GM21360 (cell line): ENCODE measurements at regions not wholly inside any gene's neighbourhood (a gene's known extent, or its start where the extent isn't known, plus 50 kb on each side); places are given as distances from the start of the nearest gene placed in this dataset.

Experiments
- ATAC-seq: cut with Tn5 transposase; IDR thresholded peaks from one replicate; pipeline ENCODE4 v1.9.1; 2021; ENCODE audit warnings: mild to moderate bottlenecking, moderate library complexity; ENCODE audit not compliant: unreplicated experiment

DNA sequence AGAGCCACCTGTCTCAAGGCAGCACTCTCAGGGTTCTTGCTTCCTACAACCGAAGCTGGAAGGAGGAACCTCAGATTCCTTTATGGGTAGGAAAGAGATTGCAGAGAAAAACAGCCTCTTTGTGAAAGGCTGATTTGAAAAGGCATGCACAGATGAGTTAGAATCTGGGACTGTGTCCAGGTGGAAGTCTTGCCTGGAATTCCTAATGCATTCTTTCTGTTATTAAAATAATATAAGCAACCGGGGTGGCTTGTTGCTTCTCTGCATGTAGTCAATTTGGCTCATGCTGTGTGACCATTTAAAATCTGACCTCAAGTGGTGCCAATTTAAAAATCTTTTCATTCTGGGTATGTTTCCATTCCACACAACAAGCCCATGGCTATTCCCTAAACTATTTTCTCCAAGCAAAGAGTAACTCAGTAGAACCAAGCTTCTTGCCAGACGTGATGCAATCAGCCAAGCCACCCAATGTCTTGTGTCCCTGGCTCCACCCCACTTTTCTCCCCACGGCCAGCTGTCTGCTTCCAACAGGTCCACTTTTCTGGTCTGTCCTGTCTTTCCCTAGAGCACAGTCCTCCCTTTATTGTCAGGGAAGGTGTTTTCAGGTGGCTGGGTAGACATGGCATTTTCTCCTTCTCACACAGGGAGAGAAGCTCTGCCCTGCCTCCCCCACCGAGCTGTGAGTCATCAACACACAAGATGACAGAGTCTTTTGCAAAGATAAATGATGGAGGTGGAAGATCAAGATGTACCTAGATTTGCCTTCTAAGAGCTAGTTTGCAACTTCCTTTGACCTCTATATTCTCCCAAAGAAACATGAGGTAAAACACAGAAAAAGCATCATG lies 394.3 kb downstream of the FOXO1 start:
- ATAC-seq, result no peak

DNA sequence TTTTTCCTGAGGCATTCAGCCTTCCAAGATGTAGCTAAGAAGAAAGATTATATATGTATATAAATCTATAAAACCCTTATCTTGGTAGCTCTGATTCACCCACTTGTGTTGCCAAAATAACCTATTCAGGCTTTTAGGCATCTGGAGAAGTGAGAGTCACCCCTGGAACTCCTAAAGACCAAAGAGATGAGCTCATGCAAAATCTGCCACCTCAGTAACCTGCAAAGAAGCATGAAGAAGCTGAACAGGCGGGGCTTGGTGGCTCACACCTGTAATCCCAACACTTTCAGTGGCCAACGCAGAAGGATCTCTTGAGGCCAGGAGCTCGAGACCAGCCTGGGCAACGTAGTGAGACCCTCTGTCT lies 393.7 kb downstream of the FOXO1 start:
- ATAC-seq, result no peak

DNA sequence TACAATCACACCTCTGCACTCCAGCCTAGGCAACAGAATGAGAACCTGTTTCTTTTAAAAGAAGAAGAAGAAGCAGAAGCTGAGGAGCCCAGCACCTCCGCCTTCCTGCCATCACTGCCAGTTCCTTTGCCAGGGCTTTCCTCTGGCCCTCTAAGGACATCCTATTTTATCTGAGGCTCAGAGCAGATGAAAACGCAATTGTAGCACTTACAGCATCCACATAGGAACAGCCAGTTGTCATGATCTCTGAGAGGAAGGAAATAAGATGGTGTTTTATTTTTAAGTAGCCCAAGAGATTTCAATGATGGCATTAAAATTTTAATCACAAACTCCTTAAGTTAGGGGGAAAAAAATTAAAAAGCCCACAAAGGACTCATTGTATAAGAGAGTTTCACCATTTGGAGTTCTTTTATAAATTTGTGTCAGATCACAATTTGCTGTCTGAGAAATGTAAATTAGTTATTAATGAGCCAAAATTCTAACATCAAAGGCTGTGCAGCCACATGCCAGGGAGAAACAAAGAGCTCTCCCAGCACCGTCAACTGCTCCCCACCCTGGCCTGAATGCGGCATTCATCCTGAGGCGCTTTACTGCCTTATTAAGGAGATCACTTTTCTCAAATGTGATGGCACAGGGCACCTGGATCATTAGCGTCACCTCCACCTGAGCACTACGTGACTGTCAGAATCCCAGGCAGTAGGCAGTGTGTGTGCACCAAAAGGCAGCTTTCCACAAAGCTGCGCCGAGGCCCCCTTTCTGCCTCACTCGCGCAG lies 393.0 kb downstream of the FOXO1 start:
- no peak for ATAC-seq

DNA sequence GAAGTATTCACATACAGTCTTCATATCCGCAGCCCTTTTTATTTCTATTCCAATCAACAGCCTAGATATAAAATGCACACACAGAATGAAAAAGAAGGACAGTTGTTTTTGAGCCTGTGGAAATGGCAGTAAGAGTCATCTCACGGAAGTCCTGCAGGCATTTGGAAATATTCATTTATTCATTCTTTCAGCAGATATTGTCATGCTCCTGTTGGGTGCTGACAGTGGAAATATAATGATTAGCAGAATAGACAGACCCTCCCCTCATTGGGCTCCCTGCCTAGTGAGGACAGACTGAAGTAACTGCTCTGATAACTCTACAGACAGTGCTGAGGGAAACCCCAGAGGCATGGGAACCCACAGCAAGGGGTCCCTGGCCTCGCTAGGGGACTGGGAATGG lies 392.3 kb downstream of the FOXO1 start:
- no peak for ATAC-seq

DNA sequence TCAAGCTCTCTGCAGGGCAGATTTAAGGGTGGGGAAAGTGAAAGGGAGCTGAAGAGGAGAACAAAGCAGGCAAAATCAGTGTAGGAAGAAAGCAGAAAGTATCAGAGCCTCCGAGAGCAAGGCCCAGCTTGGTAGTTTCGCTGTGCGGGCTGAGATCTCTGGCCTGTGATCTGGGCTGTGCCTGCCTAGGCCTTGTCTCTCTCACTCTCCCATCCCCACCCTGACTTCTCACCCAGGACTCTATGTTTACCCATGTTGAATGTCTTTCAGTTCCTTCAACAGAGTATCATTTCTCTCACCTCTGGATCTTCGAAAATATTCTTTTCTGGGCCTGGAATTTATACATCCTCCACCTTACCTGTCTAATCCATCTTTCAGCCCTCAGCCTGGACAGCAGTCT lies 391.3 kb downstream of the FOXO1 start:
- no peak for ATAC-seq

DNA sequence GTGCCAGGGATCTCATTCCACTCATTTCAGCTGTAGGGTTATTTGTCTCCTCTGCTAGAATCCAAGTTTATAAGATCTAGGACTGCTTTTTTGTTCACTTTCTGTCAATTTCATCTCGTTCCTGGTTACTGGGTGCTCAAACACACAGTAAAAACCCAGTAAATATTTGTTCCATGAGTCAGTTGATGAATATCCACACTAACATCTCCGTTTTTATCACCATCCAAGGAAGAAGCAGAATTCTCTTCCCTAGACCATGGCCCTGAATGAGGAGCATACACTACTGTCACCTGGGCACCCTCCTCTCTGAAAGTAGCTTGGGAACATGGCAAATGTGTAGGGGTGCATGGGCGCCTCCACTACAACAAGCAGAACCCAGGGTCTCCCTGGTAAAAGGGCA lies 390.8 kb downstream of the FOXO1 start:
- no peak for ATAC-seq

DNA sequence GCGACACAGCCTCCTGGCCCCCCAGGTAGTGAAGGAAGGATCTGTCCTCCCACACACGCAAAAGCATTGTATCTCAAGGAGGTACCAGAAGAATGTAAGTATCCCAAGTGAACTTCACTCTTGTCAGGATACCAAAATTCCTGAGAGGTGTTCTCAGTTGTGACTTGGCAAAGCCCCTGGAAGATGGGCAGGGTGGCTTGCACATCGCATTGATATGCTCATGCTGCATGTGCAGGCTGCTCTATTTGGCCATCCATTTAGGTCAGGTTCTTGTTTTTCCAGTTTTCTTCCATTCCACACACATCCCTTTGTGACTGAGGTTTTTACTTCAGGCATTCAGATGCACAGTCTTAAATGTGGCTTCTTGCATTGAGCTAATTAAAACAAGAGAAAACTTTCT lies 382.8 kb downstream of the FOXO1 start:
- ATAC-seq, result no peak

DNA sequence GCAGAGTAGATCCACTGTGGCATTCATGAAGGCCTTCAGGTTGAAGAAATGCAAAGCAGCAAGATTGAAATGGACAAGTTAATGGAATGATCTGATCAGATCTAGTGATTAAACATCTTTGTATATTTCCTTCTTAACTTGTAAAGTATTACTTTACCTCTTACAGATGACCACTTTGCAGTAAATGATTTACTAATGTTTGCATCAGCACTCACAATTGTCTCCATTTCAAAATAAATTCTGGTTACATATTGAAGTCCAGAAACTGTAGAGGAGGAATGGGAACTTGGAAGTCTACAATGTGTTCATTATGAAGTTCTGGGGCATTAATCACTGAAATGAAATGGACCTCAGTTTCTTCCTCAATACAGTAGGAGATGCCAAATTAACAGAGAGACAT lies 380.8 kb downstream of the FOXO1 start:
- ATAC-seq, result no peak

DNA sequence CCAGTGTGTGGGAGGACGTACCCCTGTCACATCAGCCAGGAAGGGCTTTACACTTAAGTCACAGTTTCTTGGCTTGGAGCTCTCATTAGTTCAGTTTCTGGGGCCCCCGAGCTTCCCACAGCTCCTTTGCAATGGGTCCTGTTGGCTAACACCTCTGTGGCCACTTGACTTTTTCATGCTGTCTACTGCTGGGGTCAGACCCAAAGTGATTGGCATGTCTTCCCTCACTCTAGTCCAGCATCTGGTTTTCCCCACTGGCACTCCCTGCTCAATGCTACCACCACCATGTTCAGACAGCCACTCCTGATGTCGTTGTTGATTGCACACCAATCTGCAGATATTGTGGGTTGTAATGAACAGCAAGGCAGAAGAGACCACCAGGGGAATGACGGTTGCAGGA lies 379.0 kb downstream of the FOXO1 start:
- ATAC-seq, result no peak

DNA sequence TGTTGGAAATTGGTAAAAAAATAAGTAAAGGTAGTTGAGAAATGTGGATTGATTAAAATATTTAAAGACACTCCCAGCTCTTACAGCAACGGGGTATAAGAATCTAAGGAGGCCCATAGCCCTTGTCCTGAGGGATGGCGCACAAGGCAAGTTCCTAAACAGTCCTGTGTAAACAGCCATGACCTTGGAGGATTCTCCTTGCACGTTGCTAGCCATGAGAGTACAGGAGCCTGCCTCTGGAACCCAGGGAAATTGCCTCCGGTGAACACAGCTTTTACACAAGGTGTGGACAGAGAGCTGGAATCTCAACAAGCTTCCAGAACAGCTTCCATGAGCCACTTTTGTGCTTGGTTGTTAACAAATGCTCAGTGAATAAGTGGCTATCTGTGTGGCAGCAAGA lies 378.2 kb downstream of the FOXO1 start:
- ATAC-seq, result no peak

DNA sequence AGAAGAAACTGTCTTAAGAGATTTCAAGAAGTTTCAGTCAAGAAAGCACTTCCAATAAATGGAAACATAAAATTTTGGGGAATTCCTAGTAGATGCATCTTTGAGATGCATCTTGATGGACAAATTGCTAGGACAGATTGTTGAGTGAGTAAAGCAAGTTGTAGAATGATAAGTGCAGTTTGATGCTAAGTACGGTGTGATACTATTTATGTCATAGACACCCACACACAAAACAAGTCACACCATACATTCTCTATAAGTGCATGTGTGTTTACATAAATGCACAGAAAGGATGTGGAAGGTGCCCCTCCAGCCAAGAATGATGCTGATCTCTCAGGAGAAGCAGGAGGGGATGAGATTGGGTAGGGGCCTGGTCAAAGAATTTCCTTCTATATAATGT lies 375.7 kb downstream of the FOXO1 start:
- no peak for ATAC-seq

DNA sequence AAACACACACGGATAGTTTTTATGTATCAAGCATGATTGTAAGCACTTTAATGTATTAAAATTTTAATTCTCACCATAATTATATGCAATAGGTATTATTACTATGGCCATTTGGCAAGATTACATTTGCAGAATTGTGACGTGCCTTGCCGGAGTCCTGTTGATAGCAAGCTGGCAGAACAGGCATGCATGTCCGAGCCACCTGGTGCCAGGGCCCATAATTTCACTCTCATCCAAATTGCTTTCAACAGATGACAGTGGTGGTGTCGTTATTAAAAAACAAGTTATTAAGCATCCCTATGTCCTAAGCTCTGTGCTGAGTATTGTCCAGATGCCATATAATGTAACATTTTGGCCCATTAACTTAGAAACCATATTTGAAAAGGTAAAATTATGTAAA lies 374.3 kb downstream of the FOXO1 start:
- ATAC-seq, result no peak

DNA sequence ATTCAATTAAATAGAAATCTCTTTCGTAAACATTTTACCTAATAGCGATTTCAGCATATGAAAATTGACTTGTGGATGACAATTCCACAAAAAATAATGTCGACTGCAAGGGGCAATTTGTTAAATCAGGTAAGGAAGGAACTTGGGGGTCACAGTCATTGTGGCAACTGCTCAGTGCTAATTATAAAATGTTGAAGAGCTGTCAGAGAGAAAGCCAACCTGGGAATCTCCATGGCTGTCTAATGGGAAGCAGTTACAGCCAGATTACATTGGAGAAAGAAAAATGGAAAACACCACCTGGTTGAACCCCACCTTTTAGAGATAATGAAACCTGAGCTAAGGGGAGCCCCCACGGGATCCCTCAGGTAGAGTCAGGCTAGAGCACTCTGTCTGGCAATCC lies 373.9 kb downstream of the FOXO1 start:
- no peak for ATAC-seq

DNA sequence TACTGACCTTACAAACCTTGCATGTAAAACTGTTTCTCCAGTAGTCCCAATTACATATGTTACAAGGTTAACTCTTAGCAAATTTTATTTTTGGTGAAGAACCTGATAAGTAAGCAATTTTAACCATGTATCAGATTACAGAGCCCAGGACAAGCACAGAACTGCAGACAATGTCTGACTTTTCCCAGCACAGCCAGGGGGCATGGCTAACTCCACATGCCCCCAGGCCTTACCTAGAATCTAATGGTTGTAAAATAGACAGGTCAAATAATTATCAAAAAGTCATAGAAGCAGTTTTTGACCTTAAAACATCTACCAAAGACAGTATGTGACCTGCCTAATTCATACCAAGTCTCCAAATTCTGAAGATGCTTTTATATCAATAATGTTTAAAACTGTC lies 364.1 kb downstream of the FOXO1 start:
- no peak for ATAC-seq

DNA sequence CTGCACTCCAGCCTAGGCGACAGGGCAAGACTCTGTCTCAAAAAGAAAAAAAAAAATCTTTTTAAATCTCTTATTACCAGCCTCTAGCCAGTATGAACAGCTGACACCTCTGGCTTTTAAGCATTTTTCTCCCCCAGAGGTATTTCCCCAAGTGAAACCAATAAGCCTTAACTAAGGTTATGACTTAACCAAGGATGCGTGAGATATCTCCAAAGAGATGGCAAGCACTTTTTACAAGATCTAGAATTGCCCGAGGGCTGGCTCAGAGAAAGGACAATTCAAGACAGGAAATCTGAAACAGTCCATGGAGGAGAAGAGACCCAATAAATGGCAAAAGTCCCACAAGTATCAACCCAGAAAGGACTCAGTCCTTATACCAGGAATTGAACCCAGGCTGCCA lies 362.1 kb downstream of the FOXO1 start:
- ATAC-seq, result no peak

DNA sequence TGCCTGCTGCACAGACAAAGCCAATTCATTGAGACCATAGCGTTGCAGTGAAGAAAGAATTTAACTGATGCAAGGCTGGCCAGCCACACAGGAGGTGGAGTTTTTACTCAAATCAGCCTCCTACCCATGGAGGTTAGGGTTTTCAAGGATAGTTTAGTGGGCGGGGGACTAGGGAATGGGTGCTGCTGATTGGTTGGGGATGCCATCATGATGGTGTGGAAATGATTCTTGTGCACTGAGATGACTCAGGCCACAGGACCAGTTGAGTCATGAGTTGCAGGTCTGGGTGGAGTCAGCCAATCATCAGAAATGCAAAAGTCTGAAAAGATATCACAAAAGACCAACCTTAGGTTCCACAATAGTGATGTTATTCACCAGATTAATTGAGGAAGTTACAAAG lies 359.6 kb downstream of the FOXO1 start:
- ATAC-seq, result no peak

DNA sequence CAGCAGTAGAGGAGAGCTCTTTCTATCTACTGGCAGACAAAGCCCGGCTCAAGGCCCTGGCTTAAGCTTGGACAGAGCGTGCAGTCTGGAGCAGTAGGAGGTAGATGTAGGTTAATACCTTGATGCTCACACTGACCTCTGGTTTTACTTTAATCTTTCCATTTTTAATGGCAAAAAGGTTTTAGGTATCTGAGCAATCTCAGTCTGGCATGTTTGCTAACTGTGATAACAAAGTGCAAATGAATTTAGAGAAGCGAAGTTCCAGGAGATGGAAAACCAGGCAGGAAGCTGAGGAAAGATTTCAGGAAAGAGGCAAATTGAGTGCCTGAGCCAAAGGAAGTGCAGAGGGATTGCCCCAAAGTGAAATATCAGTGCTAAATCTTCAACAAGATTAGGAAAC lies 356.6 kb downstream of the FOXO1 start:
- no peak for ATAC-seq

DNA sequence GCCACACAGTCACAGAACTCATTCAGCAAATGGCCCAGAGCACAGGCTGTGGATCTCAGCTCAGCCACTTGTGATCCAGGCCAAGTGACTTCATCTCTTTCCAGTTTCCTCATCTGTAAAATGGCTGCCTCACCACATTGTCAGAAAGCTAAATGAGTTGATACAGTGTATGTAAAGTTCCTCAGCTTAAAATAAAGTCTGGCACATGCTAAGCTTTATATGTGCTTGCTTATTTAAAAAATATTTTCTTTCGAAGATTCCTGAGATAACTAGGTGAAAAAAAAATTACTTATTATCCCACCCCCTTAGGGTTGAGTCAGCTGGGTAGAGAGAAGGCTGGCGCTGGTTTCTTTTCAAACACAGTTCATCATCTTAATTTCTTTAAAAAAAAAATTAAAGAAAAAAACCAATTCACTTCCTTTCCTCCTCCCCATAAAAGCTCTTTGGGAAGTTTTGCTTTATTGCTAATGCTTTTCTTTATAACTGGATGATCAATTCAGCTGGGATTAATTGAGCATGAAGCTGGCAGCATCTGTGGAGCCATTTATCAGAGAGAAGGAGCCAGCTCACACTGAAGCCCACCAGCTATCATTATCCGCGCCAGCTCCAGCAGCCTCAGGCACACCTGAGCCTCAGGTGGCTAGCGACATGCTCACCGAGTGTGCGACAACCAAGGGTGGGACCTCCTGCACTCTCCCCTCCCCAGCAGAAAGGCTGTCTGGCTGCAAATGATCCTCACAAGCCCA lies 354.9 kb downstream of the FOXO1 start:
- ATAC-seq, result no peak

DNA sequence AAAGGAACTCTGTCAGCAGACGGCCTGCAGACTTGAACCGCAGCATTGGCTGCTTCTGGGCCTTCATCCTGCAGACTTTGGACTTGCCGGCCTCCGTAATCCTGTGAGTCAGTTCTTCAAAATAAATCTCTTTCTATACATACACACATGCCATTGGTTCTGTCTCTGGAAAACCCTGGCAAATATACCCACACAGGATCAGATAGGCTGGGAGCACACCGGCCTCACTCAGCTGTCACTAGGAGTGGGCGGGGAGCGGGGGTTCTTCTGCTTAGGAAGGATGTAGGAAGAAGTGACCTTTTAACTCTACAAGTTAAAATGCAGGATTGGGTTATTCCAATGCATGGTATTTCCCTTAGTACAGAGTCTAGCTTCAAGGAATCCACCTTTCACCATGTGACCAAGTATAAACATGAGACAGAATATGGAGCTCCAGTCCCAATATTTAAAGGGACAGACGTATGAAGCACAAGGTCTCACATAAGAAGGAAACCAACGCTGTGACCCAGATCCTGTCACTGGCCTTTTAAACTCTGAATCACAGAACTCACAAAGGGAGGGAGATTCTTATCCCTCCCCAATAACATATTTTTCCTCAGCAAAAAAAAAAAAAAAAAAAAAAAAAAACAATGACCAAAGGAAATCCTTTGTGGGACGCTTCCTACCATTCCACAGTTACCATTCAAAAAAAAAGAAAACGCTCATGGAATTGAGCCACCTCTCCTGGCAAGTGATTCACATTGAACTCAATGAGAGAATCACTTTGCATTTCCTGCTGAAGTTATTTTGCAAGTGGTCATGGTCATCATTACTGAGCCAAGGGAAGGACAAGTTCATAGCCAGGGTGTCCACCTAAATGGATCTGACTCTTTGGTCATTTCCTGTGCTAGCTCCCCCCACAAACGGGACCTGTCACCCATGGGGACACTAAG lies 352.9 kb downstream of the FOXO1 start:
- no peak for ATAC-seq

DNA sequence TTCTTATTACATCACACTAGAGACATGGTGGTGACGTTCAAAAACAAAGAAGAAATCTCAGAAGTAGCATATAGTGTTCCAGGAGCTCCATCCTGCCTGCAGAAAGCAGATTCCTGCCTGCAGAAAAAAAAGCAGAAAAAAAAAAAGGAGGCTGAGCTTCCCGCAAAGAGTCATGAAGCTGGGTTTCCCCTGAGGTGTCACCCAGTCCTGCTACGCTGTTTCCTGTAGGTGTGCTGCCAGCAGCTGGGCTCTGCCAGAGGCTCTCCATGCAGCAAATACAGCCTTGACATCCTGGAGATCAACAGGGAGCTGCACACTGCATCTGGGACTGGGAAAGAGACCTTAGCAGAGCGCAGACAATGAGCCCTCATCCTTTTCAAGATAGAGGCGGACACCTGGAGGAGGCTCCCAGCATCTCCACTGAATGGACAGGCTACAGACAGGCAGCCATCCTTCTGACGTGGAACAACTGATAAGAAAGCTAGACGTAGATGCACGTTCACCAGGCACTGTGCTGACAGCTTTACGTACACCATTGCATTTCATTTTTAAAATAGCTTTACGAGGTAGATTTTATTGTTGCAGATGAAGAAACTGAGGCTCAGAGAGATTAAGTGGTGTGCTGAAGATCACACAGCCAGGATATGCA lies 350.9 kb downstream of the FOXO1 start:
- ATAC-seq, result no peak
